ENCODE measurements at regions not wholly inside any gene's neighbourhood (a gene's known extent, or its start where the extent isn't known, plus 50 kb on each side); places are given as distances from the start of the nearest gene placed in this dataset.

DNA sequence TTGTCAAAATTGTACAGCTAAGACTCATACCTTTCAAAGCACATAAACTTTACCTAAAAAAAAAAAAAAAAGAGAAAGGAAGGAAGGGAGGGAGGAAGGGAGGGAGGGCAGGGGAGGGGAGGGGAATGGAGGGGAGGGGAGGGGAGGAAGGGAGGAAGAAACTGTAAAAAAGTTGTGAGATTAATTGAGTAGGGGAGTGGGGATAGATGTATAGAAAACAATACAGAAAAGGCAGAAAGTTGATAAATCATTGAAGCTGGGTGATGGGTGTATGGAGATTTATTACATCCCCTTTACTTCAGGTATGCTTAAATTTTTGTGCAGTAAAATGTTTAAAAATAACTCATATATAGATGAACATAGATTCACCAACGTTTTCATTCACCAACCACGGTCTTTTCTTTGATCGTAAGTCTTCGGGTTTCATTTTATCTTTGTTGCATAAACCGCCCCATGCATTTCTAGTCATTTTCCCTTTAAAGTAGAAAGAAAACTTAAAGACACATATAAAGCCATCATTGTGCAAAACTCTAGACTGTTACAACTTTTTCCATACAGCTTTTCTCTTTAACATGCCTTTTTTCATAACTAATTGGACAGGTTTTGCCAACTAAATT lies 191.2 kb upstream of the KRR1 start:
- TF ChIP-seq, protein P1, sequence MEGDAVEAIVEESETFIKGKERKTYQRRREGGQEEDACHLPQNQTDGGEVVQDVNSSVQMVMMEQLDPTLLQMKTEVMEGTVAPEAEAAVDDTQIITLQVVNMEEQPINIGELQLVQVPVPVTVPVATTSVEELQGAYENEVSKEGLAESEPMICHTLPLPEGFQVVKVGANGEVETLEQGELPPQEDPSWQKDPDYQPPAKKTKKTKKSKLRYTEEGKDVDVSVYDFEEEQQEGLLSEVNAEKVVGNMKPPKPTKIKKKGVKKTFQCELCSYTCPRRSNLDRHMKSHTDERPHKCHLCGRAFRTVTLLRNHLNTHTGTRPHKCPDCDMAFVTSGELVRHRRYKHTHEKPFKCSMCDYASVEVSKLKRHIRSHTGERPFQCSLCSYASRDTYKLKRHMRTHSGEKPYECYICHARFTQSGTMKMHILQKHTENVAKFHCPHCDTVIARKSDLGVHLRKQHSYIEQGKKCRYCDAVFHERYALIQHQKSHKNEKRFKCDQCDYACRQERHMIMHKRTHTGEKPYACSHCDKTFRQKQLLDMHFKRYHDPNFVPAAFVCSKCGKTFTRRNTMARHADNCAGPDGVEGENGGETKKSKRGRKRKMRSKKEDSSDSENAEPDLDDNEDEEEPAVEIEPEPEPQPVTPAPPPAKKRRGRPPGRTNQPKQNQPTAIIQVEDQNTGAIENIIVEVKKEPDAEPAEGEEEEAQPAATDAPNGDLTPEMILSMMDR (IDR thresholded peaks at IDR 0.05; ENCODE audit: low read depth, low read length, missing input control): no peak
- TF ChIP-seq YY1 (IDR thresholded peaks at IDR 0.05) (no peak), MAX (IDR thresholded peaks at IDR 0.05) (no peak), HNF4G (IDR thresholded peaks at IDR 0.05) (no peak)

All from liver (tissue), 3 donors.